HG02840 (cell line): ENCODE measurements at regions not wholly inside any gene's neighbourhood (a gene's known extent, or its start where the extent isn't known, plus 50 kb on each side); places are given as distances from the start of the nearest gene placed in this dataset.
"Not testable (repeated sequence)": the region's sequence is repeated elsewhere in the genome, so short reads cannot be mapped to it uniquely, and the experiment has no call there.

Experiments
- ATAC-seq: cut with Tn5 transposase; IDR thresholded peaks from one replicate; pipeline ENCODE4 v1.9.1; 2021; ENCODE audit warnings: mild to moderate bottlenecking, moderate library complexity, moderate number of reproducible peaks; ENCODE audit not compliant: unreplicated experiment, low FRiP score

- ATAC-seq: no peak
Observed at GRCh38 chr18:961644-962355, 57.1 kb downstream of the ADCYAP1 start.

GRCh38 chr18:963276-963675 is 58.6 kb downstream of the ADCYAP1 start:
- no peak for ATAC-seq

- no peak for ATAC-seq
Observed at GRCh38 chr18:965921-966758, 61.5 kb downstream of the ADCYAP1 start.

DNA sequence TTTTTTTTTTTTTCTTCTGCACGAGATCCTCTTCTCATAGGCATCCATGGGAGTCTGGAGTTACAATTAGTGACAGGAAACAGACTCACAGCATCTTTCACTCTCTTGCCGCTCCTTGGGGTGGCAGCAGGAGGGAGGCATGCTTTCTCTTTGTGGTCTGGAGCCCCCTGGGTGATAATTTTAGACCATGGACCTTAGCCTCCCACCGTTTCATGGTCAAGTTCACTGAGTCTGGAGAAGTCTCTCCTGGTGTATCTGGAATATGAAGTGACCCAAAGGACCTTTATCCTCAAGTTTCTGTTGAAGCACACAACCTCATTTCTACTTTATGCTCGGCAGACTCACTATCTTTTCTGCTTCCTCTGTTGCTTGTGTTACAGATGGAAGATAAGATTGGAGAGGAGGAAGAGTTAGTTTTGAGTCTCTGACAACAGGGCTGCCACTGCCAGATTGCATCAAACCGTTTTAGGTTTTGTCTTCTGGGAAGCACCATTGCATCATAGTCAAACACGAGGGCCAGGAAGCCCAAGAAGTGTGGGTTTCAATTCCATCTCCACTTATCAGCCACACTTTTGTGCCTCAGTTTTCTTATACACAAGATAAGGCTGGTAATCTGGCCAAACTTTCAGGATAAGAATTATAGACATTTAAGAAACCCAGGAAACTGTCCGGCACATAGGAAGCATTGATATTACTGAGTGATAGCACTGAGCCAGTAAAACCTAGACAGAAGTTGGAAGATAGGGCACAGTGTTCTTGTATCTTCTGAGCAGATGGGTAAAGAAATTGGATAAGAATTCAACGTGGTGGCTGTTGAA is 62.3 kb downstream of the ADCYAP1 start:
- ATAC-seq: no peak

DNA sequence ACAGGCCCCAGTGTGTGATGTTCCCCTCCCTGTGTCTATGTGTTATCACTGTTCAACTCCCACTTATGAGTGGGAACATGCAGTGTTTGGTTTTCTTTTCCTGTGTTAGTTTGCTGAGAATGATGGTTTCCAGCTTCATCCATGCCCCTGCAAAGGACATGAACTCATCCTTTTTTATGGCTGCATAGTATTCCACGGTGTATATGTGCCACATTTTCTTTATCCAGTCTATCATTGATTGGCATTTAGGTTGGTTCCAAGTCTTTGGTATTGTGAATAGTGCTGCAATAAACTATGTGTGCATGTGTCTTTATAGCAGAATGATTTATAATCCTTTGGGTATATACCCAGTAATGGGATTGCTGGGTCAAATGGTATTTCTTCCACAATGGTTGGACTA is 64.2 kb downstream of the ADCYAP1 start:
- not testable (repeated sequence) for ATAC-seq

DNA sequence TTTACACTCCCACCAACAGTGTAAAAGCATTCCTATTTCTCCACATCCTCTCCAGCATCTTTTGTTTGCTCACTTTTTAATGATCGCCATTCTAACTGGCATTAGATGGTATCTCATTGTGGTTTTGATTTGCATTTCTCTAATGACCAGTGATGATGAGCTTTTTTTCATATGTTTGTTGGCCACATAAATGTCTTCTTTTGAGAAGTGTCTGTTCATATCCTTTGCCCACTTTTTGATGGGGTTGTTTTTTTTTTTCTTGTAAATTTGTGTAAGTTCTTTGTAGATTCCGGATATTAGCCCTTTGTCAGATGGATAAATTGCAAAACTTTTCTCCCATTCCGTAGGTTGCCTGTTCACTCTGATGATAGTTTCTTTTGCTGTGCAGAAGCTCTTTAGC is 64.6 kb downstream of the ADCYAP1 start:
- ATAC-seq: not testable (repeated sequence)

- ATAC-seq: not testable (repeated sequence)
Observed at GRCh38 chr18:974606-975005, 69.9 kb downstream of the ADCYAP1 start.

DNA sequence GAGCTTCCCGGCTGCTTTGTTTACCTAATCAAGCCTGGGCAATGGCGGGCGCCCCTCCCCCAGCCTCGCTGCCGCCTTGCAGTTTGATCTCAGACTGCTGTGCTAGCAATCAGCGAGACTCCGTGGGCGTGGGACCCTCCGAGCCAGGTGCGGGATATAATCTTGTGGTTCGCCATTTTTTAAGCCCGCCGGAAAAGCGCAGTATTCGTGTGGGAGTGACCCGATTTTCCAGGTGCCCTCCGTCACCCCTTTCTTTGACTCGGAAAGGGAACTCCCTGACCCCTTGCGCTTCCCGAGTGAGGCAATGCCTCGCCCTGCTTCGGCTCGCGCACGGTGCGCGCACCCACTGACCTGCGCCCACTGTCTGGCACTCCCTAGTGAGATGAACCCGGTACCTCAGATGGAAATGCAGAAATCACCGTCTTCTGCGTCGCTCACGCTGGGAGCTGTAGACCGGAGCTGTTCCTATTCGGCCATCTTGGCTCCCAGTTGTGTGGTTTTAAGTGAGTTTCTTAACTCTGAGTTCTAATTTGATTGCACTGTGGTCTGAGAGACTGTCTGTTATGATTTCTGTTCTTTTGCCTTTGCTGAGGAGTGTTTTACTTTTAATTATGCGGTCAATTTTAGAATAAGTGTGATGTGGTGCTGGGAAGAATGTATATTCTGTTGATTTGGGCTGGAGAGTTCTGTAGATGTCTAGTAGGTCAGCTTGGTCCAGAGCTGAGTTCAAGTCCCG is 71.9 kb downstream of the ADCYAP1 start:
- ATAC-seq: not testable (repeated sequence)

GRCh38 chr18:977327-977726 is 72.7 kb downstream of the ADCYAP1 start:
- ATAC-seq: not testable (repeated sequence)

GRCh38 chr18:977732-978131 is 73.1 kb downstream of the ADCYAP1 start:
- ATAC-seq: not testable (repeated sequence)

- no peak for ATAC-seq
Observed at GRCh38 chr18:980586-980985, 75.9 kb downstream of the ADCYAP1 start.

GRCh38 chr18:984004-984403 is 79.3 kb downstream of the ADCYAP1 start:
- ATAC-seq: no peak

GRCh38 chr18:985212-985661 is 80.6 kb downstream of the ADCYAP1 start:
- no peak for ATAC-seq

DNA sequence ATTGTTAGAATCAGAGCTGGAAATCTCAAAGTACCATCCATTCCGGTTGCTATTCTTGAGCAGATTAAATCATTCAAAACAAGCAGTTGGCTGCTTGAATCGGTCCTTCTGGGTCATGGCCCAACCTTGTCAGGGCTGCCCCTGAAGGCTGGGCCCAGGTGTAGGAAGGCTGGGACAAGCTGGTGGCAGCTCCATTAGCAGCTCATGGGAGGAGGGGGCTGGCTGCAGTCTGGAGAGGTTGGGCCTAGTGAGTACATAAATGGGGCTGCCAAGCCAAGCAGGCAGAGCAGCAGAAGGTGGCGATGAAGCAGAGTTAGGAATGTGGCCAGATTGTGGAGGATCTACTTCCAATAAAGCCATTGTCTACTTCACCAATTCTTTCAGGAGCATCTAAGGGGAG is 81.4 kb downstream of the ADCYAP1 start:
- no peak for ATAC-seq

DNA sequence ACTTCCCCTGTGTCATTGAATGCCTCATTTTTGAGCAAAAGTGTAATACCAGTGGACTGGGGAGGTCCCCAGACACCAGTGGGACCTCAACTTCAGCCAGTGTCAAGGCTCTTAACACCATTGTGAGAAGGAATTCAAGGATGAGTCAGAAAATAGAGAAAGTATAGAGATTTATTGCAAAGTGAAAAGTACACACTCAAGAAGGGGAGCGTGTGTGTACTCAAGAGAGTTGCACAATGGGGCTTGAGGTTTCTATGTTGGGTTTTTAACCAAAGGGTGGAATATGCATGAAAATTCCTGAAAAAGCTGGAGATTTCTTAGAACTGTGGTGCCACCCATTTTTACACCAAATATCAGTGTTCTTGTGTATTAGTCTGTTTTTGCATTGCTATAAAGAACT is 81.9 kb downstream of the ADCYAP1 start:
- no peak for ATAC-seq

DNA sequence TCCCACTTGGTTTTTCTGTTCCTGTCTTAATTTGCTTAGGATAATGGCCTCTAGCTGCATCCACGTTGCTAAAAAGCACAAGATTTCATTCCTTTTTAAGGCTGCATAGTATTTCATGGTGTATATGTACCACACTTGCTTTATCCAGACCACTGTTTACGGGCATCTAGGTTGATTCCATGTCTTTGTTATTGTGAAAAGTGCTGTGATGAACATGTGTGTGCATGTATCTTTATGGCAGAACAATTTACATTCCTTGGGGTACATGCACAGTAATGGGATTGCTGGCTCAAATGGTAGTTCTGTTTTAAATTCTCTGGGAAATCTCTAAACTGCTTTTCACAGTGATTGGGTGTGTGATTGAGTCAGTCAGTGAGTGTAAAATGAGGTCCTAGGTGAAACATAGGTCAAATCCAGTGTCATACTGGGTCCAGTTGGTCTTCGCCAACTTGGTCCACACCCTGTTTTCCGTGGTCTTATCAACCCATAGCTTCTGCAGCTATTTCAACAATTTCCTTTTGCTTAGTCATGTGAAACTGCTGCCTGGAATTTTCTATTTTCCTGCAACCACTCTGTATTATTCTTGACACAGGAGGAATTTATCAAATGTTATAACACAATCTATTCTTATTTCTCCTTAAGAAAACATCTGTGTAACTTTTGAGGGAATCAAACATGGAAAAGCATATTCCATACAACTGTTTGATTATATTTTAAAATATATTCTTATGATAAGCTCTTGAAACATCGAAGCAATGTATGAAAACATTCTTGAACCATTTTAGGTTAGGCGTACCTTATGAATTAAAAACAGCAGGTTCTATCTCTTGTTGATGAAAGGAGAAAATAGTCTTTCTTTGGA is 82.9 kb downstream of the ADCYAP1 start:
- no peak for ATAC-seq

DNA sequence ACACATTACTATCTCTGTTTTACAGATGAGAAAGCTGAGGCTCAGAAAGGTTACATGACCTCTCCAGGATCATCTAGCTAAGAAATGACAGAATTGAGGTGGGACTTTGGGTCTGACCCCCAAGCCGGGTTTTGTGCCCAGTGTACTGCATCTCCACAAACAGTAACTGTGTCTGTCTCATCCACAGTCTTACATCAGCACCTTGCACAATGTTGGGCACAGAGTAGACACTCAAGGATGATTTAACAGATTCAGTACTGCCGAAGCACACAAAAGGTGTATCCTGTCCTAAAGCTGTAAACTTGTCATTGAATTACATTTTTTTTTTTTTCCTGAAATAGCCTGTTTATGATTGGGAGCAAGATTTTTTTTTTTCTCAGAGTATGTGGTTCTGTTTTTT is 84.8 kb downstream of the ADCYAP1 start:
- ATAC-seq: no peak

GRCh38 chr18:990197-990596 is 85.5 kb downstream of the ADCYAP1 start:
- ATAC-seq: no peak

GRCh38 chr18:991441-991840 is 86.8 kb downstream of the ADCYAP1 start:
- no peak for ATAC-seq
